GM21528 (cell line): ENCODE measurements at regions not wholly inside any gene's neighbourhood (a gene's known extent, or its start where the extent isn't known, plus 50 kb on each side); places are given as distances from the start of the nearest gene placed in this dataset.
A peak's percentile ranks its signal among the peaks of the same experiment; 100 is the strongest.

Experiments used
- ATAC-seq: cut with Tn5 transposase; IDR thresholded peaks from one replicate; pipeline ENCODE4 v1.9.1; 2021; ENCODE audit warnings: mild to moderate bottlenecking, moderate library complexity; ENCODE audit not compliant: unreplicated experiment, low FRiP score

DNA sequence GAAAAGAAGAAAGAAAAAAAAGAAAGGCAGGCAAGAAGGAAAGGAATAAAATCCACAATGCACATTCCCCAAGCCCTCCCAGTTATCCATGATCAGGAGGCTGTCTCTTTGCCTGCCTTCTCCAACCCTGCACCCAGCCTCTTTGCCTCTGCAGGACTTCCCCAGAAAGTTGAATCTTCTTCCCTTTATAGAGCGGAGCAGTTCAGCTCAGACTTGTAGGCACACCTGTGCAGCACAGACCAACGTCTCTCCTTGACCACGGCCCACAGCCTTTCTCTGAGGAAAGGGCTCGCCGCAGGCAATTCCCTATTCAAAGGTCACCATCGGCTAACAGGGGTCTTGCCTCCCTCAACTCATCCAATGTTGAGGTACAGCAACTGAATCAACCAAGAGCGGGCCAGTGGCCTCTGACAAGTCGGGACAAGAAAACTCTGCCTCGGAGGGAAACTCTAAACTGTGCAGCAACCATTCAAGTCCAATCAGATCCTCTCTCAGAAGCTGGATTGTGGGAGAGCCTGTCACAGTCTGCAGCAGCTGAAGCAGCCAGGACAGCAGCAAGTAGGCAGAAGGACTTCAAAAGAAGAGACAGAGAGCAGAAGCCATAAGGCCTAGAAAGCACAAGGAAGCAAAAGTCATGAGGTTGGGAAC, 529.2 kb upstream of the JARID2 start:
- ATAC-seq = no peak

GRCh38 chr6:14717307-14717706, 528.6 kb upstream of the JARID2 start:
- no peak for ATAC-seq

DNA sequence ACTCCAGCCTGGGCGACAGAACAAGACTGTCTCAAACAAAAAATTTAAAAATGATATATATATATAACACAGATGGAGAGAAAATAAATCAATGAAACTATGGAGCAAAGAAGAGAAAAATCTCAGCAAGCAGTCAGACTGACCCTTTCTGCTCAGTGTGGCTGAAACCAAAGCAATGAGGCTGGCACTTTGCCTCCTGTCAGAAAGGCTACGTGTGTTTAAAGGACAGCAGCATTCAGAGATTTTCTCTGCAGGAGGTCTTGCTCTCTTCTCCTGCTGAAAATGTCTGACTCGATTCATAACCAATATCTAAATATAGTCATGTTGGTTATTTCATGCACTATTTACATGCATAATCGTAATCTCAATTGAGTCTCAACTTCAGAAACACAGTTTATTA, 527.0 kb upstream of the JARID2 start:
- no peak for ATAC-seq

GRCh38 chr6:14719270-14719669, 526.6 kb upstream of the JARID2 start:
- ATAC-seq = no peak

GRCh38 chr6:14720411-14721102, 525.3 kb upstream of the JARID2 start:
- ATAC-seq = no peak

DNA sequence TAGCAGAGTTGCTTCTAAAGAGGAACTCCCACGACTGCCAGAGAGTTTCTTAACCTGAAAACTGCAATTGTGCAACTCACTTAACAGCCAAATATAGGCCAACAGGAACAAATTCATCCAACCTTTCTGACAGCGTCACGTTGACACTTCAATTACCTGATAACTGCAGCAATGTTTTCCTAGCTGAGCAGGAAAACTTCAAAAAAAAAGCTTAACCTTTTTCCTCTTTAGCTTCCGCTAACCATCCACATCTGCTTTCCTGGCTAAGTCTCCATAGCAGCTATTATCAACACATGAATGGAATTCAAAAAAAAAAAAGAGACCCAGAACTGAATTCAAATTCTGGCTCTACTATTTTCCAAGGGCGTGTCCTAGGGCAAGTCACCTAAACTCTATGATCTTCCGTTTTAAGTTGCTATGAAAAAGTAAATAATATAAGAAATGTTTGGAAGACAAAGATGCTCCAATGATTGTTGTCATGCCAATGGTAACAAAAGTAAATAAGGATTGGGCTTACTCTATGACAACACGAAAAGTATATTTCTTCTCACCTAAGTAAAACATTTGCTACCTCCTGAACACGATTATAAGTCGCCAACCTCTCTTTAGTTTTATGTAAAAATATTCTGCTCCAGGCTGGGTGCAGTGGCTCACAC, 524.6 kb upstream of the JARID2 start:
- no peak for ATAC-seq

GRCh38 chr6:14722001-14722562, 523.8 kb upstream of the JARID2 start:
- ATAC-seq = no peak

DNA sequence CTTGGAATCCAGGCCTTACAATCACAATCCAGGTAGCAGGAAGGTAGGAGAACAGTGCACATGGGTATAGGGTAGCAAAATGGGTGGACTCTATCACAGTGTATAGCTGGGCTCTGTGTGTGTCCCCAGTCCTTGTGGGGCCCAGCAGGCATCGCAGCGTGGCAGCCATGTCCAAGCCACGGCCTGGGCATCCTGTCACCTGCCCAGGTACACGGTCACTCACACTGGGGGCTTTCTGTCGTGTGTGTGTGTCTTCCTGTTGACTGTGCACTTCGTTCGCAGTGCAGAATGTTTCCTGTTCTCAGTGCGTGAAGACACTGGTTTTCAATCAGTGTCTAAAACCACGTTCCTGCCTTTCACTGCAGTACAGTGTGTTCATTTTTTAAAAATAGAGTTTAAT, 523.2 kb upstream of the JARID2 start:
- ATAC-seq = no peak

GRCh38 chr6:14723535-14724086, 522.3 kb upstream of the JARID2 start:
- ATAC-seq = no peak

DNA sequence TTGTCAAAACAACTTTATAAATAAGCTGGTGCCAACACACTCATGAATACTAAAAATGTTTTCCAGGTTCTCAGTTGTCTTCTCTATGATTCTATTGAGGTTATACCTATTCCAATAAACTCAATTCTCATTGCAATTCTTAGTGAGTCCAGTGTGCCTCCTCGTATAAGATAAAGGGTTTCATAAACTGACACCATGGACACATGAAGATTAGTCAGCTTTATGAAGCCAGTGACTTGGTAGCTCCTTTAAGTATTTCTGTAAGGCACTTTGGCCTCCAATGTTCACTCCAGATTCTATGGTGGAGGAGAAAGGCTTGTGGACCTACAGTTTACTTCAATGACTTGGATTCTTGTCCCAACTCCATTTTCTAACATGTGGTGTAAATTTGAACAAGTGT, 521.3 kb upstream of the JARID2 start:
- no peak for ATAC-seq

- no peak for ATAC-seq
Measured at GRCh38 chr6:14726816-14727493, 518.9 kb upstream of the JARID2 start.

GRCh38 chr6:14727494-14728395, 518.1 kb upstream of the JARID2 start:
- ATAC-seq = no peak

GRCh38 chr6:14728396-14729024, 517.4 kb upstream of the JARID2 start:
- no peak for ATAC-seq

GRCh38 chr6:14729129-14729871, 516.6 kb upstream of the JARID2 start:
- ATAC-seq = peak; percentile 64

GRCh38 chr6:14730654-14731053, 515.2 kb upstream of the JARID2 start:
- ATAC-seq = no peak

- ATAC-seq = no peak
Measured at GRCh38 chr6:14731611-14732010, 514.3 kb upstream of the JARID2 start.

DNA sequence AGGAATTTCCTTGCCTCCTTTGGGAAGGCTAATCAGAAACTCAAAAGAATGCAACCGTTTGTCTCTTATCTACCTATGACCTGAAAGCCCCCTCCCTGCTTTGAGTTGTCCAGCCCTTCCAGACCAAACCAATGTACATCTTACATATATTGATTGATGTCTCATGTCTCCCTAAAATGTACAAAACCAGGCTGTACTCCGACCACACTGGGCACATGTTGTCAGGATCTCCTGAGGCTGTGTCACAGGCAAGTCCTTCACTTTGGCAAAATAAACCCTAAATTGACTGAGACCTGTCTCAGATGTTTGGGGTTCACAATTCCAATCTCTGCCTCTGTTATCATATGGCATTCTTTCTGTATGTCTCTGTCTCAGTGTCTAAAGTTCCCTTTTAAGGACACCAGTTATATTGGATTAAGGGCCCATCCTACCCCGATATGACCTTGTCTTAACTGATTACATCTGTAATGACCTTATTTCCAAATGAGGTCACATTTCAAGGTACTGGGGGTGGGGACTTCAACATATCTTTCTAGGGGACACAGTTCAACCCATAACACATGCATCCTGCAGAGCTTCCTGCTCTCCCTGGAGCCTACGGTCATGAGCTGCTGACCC, 513.5 kb upstream of the JARID2 start:
- no peak for ATAC-seq
